ENCODE measurements at regions not wholly inside any gene's neighbourhood (a gene's known extent, or its start where the extent isn't known, plus 50 kb on each side); places are given as distances from the start of the nearest gene placed in this dataset.

- TF ChIP-seq POLR2A (IDR thresholded peaks at IDR 0.05; ENCODE audit: low read depth, low read length) (no peak), POLR2AphosphoS5 (IDR thresholded peaks at IDR 0.05; ENCODE audit: low read depth, low read length) (no peak)
These were observed 68.2 kb upstream of the TNFAIP3 start for GRCh38 chr6:137798846-137799245.
